HCT116 (cell line): ENCODE measurements at regions not wholly inside any gene's neighbourhood (a gene's known extent, or its start where the extent isn't known, plus 50 kb on each side); places are given as distances from the start of the nearest gene placed in this dataset.

Experiments used
- ATAC-seq: fragments of 200-7000 bp; cut with Tn5 transposase; 2 replicates; pipeline ENCODE4 v1.9.1; 2020; ENCODE audit warnings: mild to moderate bottlenecking, moderate library complexity
- BruUV-seq: library from RNA; stranded (reverse); fragments of 400-500 nt; replicated peaks from 2 replicates; lab custom pipeline; 2021; lab: Mats Ljungman, UMichigan
- CTCF ChIA-PET: fragments of 300-600 bp; sonication (Branson Sonifier 250); formaldehyde crosslinking; loops from one replicate; lab custom pipeline; 2021; ENCODE audit warnings: antibody characterized with exemption; lab: Charles Lee
- POLR2A ChIA-PET: fragments of 300-600, 350-600 bp; sonication (Branson Sonifier 250); formaldehyde crosslinking; loops from one replicate; lab custom pipeline; 2021; ENCODE audit warnings: antibody characterized with exemption; lab: Charles Lee
- RAD21 ChIA-PET, 2 experiments: fragments of 300-600 bp; sonication (Branson Sonifier 250); formaldehyde crosslinking; loops; one replicate each; lab custom pipeline; 2023; ENCODE audit warnings: low total read pairs in 2 of 2; ENCODE audit not compliant: uncharacterized antibody in 2 of 2, unreplicated experiment in 2 of 2, low non-redundant PET in 1 of 2; lab: Charles Lee
- DNase-seq: peaks from one replicate; pipeline ENCODE4 v3.0.0-alpha.2; 2010; ENCODE audit warnings: low read depth, low spot score
- H2AFZ ChIP-seq: fragments of 200-600 bp; shearing (Covaris generic), sonication (generic); 2 replicates; pipeline ENCODE4 v1.6.1; 2017; ENCODE audit warnings: low read depth, mixed run types, mixed read lengths, antibody characterized with exemption, low read length; ENCODE audit not compliant: poor library complexity, severe bottlenecking
- H3K27ac ChIP-seq: 2 replicates; pipeline ENCODE4 v1.5.1; 2012; ENCODE audit warnings: low read depth, low read length
- H3K27me3 ChIP-seq: fragments of 200-600 bp; sonication (generic); 2 replicates; pipeline ENCODE4 v1.6.1; 2016; ENCODE audit warnings: mixed run types, low read length, mixed read lengths; ENCODE audit not compliant: insufficient read depth
- H3K36me3 ChIP-seq, 2 experiments: fragments of 200-500 bp in 1 of 2; fragments of 200-600 bp in 1 of 2; sonication (Bioruptor generic) in 1 of 2; sonication (generic) in 1 of 2; 2 replicates each; pipeline versions ENCODE4 v1.5.1 to v1.6.1; 2014 to 2016; ENCODE audit warnings: low read length in 2 of 2, inconsistent platforms in 1 of 2, mixed read lengths in 1 of 2, mixed run types in 1 of 2; ENCODE audit not compliant: insufficient read depth in 2 of 2, control insufficient read depth in 1 of 2
- H3K4me1 ChIP-seq, 2 experiments: fragments of 200-600 bp in 1 of 2; sonication (generic) in 1 of 2; 2 replicates each; pipeline versions ENCODE4 v1.5.1 to v1.6.1; 2012 to 2017; ENCODE audit warnings: low read length in 2 of 2, inconsistent platforms in 1 of 2, mild to moderate bottlenecking in 1 of 2, mixed read lengths in 1 of 2, mixed run types in 1 of 2, moderate library complexity in 1 of 2; ENCODE audit not compliant: insufficient read depth in 2 of 2, control insufficient read depth in 1 of 2
- H3K4me2 ChIP-seq: fragments of 200-600 bp; sonication (generic); 2 replicates; pipeline ENCODE4 v1.6.1; 2017; ENCODE audit warnings: mixed run types, low read length, mixed read lengths
- H3K4me3 ChIP-seq, 2 experiments: fragments of 200-600 bp in 1 of 2; sonication (generic) in 1 of 2; replicated peaks in 1 of 2; 2 replicates each; pipeline ENCODE4 v1.5.1; 2011 to 2016; ENCODE audit warnings: low read length in 2 of 2, control low read depth in 1 of 2, low read depth in 1 of 2, mild to moderate bottlenecking in 1 of 2, mixed read lengths in 1 of 2, mixed run types in 1 of 2
- H3K79me2 ChIP-seq: fragments of 200-600 bp; sonication (generic); 2 replicates; pipeline ENCODE4 v1.6.1; 2017; ENCODE audit warnings: mild to moderate bottlenecking, mixed run types, low read length, moderate library complexity, mixed read lengths; ENCODE audit not compliant: insufficient read depth
- H3K9ac ChIP-seq: fragments of 200-600 bp; sonication (generic); 2 replicates; pipeline ENCODE4 v1.6.1; 2016; ENCODE audit warnings: low read length, mixed read lengths
- H3K9me2 ChIP-seq: fragments of 200-600 bp; sonication (generic), shearing (Covaris generic); 2 replicates; pipeline ENCODE4 v1.6.1; 2017; ENCODE audit warnings: mixed run types, mild to moderate bottlenecking, moderate library complexity; ENCODE audit not compliant: insufficient read depth
- H3K9me3 ChIP-seq, 2 experiments: fragments of 200-500 bp in 1 of 2; fragments of 200-600 bp in 1 of 2; sonication (Bioruptor generic) in 1 of 2; sonication (generic) in 1 of 2; 2 replicates each; pipeline ENCODE4 v1.6.1; 2014 to 2017; ENCODE audit warnings: low read length in 2 of 2, mixed read lengths in 2 of 2, inconsistent platforms in 1 of 2, low read depth in 1 of 2, mild to moderate bottlenecking in 1 of 2, mixed run types in 1 of 2, moderate library complexity in 1 of 2; ENCODE audit not compliant: control insufficient read depth in 1 of 2, insufficient read depth in 1 of 2
- H4K20me1 ChIP-seq: fragments of 200-600 bp; sonication (generic), shearing (Covaris generic); 2 replicates; pipeline ENCODE4 v1.6.1; 2017; ENCODE audit warnings: mixed run types, mild to moderate bottlenecking, moderate library complexity; ENCODE audit not compliant: insufficient read depth
- CBX3 ChIP-seq: IDR thresholded peaks from 2 replicates; pipeline ENCODE4 v1.6.1; 2012; ENCODE audit warnings: low read depth
- CEBPB ChIP-seq: IDR thresholded peaks from 2 replicates; pipeline ENCODE4 v1.6.1; 2012; ENCODE audit warnings: low read depth
- ELF1 ChIP-seq: IDR thresholded peaks from 2 replicates; pipeline ENCODE4 v1.6.1; 2012; ENCODE audit warnings: low read depth, borderline replicate concordance
- EZH2 ChIP-seq: fragments of 200-600 bp; sonication (generic); IDR thresholded peaks from 2 replicates; pipeline ENCODE4 v1.6.1; 2017; ENCODE audit warnings: antibody characterized with exemption, mixed run types
- EZH2phosphoT487 ChIP-seq: fragments of 200-600 bp; IDR thresholded peaks from 2 replicates; pipeline ENCODE4 v1.6.1; 2018; ENCODE audit warnings: antibody characterized with exemption, borderline replicate concordance
- JUND ChIP-seq: IDR thresholded peaks from 2 replicates; pipeline ENCODE4 v1.6.1; 2012
- POLR2A ChIP-seq: IDR thresholded peaks from 2 replicates; pipeline ENCODE4 v1.7.0; 2011; ENCODE audit warnings: borderline replicate concordance; ENCODE audit not compliant: insufficient read depth, insufficient read length; ENCODE audit errors: extremely low read depth
- POLR2AphosphoS5 ChIP-seq: IDR thresholded peaks from 2 replicates; pipeline ENCODE4 v1.6.1; 2011; ENCODE audit warnings: mild to moderate bottlenecking, low read depth, low read length, moderate library complexity
- RAD21 ChIP-seq: IDR thresholded peaks from 2 replicates; pipeline ENCODE4 v1.6.1; 2012; ENCODE audit warnings: low read depth, mild to moderate bottlenecking
- SIN3A ChIP-seq: IDR thresholded peaks from 2 replicates; pipeline ENCODE4 v1.6.1; 2012; ENCODE audit warnings: low read depth
- SP1 ChIP-seq: IDR thresholded peaks from 2 replicates; pipeline ENCODE4 v1.6.1; 2012; ENCODE audit warnings: low read depth
- YY1 ChIP-seq: IDR thresholded peaks from 2 replicates; pipeline ENCODE4 v1.6.1; 2011; ENCODE audit warnings: low read length, low read depth, moderate library complexity, mild to moderate bottlenecking; ENCODE audit not compliant: insufficient replicate concordance; ENCODE audit errors: extremely low read depth
- ZNF274 ChIP-seq: fragments of 200-500 bp; sonication (Bioruptor generic); IDR thresholded peaks from 2 replicates; pipeline ENCODE4 v1.6.1; 2014; ENCODE audit warnings: mild to moderate bottlenecking, low read depth, low read length, inconsistent platforms
- intact Hi-C: fragments of 100-400 bp; cut with micrococcal nuclease; formaldehyde crosslinking; loops from 2 replicates; pipeline ENCODE4 v1.10.0; 2022
- TF ChIP-seq, protein P1 (sequence below): IDR thresholded peaks from 2 replicates; pipeline ENCODE4 v1.6.1; 2012
- TF ChIP-seq, protein P2 (sequence below): IDR thresholded peaks from 2 replicates; pipeline ENCODE4 v1.6.1; 2011; ENCODE audit warnings: mild to moderate bottlenecking, low read length, moderate library complexity; ENCODE audit not compliant: insufficient replicate concordance; ENCODE audit errors: extremely low read depth
- TF ChIP-seq, protein P3 (sequence below), 3 experiments: fragments of 200-600 bp in 1 of 3; sonication (generic) in 1 of 3; IDR thresholded peaks in 2 of 3; conservative IDR thresholded peaks in 1 of 3; 2 replicates each; pipeline ENCODE4 v1.5.1; 2012 to 2017; ENCODE audit warnings: low read depth in 2 of 3, low read length in 2 of 3, antibody characterized with exemption in 1 of 3, borderline replicate concordance in 1 of 3, control low read depth in 1 of 3, mild to moderate bottlenecking in 1 of 3, mixed read lengths in 1 of 3, mixed run types in 1 of 3, moderate library complexity in 1 of 3; ENCODE audit not compliant: insufficient read depth in 1 of 3
- TF ChIP-seq, protein P4 (sequence below): IDR thresholded peaks from 2 replicates; pipeline ENCODE4 v1.6.1; 2012

DNA sequence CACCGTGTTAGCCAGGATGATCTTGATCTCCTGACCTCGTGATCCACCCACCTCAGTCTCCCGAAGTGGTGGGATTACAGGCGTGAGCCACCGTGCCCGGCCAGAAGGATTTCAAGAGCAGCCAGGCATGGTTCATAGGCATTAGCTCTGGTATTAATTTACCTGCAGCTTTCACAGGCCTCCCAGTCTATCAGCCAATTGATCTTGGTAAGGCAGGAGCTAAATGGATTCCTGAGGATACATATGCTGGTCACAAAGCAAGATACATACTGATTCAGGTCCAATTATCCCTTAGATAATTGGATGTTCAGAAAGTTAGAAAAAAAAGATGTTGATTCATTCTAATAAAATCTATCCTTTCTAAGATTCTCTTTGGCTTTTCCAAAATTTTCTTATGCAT is 487.1 kb downstream of the TLE1 start:
- H3K4me1 ChIP-seq = no peaks in the 10 kb centered on the region
- H3K27ac ChIP-seq = no peak overlapping the region
- POLR2A ChIA-PET = no interaction called here
- H3K27me3 ChIP-seq = no peaks in the 10 kb centered on the region
- H3K36me3 ChIP-seq = no peaks in the 10 kb centered on the region
- TF ChIP-seq CEBPB (no peak), POLR2AphosphoS5 (no peak), ZNF274 (no peak), SIN3A (no peak), POLR2A (no peak), ELF1 (no peak), EZH2phosphoT487 (no peak), YY1 (no peak), EZH2 (no peak), JUND (no peak), CBX3 (no peak), RAD21 (no peak), SP1 (no peak)
- TF ChIP-seq, protein P1, sequence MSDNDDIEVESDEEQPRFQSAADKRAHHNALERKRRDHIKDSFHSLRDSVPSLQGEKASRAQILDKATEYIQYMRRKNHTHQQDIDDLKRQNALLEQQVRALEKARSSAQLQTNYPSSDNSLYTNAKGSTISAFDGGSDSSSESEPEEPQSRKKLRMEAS = no peak
- TF ChIP-seq, protein P2, sequence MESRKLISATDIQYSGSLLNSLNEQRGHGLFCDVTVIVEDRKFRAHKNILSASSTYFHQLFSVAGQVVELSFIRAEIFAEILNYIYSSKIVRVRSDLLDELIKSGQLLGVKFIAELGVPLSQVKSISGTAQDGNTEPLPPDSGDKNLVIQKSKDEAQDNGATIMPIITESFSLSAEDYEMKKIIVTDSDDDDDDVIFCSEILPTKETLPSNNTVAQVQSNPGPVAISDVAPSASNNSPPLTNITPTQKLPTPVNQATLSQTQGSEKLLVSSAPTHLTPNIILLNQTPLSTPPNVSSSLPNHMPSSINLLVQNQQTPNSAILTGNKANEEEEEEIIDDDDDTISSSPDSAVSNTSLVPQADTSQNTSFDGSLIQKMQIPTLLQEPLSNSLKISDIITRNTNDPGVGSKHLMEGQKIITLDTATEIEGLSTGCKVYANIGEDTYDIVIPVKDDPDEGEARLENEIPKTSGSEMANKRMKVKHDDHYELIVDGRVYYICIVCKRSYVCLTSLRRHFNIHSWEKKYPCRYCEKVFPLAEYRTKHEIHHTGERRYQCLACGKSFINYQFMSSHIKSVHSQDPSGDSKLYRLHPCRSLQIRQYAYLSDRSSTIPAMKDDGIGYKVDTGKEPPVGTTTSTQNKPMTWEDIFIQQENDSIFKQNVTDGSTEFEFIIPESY = no peak
- TF ChIP-seq, protein P3, sequence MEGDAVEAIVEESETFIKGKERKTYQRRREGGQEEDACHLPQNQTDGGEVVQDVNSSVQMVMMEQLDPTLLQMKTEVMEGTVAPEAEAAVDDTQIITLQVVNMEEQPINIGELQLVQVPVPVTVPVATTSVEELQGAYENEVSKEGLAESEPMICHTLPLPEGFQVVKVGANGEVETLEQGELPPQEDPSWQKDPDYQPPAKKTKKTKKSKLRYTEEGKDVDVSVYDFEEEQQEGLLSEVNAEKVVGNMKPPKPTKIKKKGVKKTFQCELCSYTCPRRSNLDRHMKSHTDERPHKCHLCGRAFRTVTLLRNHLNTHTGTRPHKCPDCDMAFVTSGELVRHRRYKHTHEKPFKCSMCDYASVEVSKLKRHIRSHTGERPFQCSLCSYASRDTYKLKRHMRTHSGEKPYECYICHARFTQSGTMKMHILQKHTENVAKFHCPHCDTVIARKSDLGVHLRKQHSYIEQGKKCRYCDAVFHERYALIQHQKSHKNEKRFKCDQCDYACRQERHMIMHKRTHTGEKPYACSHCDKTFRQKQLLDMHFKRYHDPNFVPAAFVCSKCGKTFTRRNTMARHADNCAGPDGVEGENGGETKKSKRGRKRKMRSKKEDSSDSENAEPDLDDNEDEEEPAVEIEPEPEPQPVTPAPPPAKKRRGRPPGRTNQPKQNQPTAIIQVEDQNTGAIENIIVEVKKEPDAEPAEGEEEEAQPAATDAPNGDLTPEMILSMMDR (IDR thresholded peaks at IDR 0.05 in 2 of 3, conservative IDR thresholded peaks at IDR 0.05 in 1 of 3; ENCODE audit: borderline replicate concordance in 1 of 3, insufficient read depth in 1 of 3, low read depth in 2 of 3, low read length in 2 of 3) = no peak
- TF ChIP-seq, protein P4, sequence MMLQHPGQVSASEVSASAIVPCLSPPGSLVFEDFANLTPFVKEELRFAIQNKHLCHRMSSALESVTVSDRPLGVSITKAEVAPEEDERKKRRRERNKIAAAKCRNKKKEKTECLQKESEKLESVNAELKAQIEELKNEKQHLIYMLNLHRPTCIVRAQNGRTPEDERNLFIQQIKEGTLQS = no peak
- TF ChIP-seq, all 23 proteins: peak for 0
- BruUV-seq = no TSS peak
- ATAC-seq (no peak), DNase-seq (no peak)
- CTCF ChIA-PET = no interaction called here
- RAD21 ChIA-PET = no interaction called here
- Histone ChIP-seq H3K4me2 (no peak overlapping the region), H3K4me3 (no peak overlapping the region), H4K20me1 (no peaks in the 10 kb centered on the region), H3K9me3 (no peaks in the 10 kb centered on the region), H2AFZ (no peak overlapping the region), H3K9ac (no peak overlapping the region), H3K9me2 (no peaks in the 10 kb centered on the region), H3K79me2 (no peaks in the 10 kb centered on the region)
- intact Hi-C loops = no loop called here
